HEK293 (cell line): ENCODE measurements at regions not wholly inside any gene's neighbourhood (a gene's known extent, or its start where the extent isn't known, plus 50 kb on each side); places are given as distances from the start of the nearest gene placed in this dataset.

Experiments used
- CTCF ChIA-PET: fragments of 350-600 bp; formaldehyde crosslinking; extraction: SDS; loops from one replicate; lab custom pipeline; 2021; ENCODE audit warnings: antibody characterized with exemption; lab: Yijun Ruan, JAX
- POLR2A ChIA-PET: fragments of 300-600 bp; formaldehyde crosslinking; extraction: SDS; loops from one replicate; lab custom pipeline; 2020; ENCODE audit warnings: antibody characterized with exemption, inconsistent platforms; lab: Yijun Ruan, JAX
- H3K27ac ChIP-seq: fragments of 200-500 bp; sonication (Bioruptor generic); 2 replicates; pipeline ENCODE4 v1.5.1; 2014; ENCODE audit warnings: low read depth, low read length, control low read depth, inconsistent platforms; ENCODE audit errors: extremely low read depth
- H3K36me3 ChIP-seq, 2 experiments: fragments of 200-500 bp in 1 of 2; sonication (Bioruptor generic) in 1 of 2; 1 replicate in 1 of 2; 2 replicates in 1 of 2; pipeline ENCODE4 v1.5.1; 2014 to 2017; ENCODE audit warnings: inconsistent platforms in 2 of 2, low read length in 2 of 2; ENCODE audit not compliant: control insufficient read depth in 2 of 2, insufficient read depth in 1 of 2
- H3K4me1 ChIP-seq: fragments of 200-500 bp; sonication (Bioruptor generic); 2 replicates; pipeline ENCODE4 v1.5.1; 2014; ENCODE audit warnings: mild to moderate bottlenecking, low read length, inconsistent platforms; ENCODE audit not compliant: control insufficient read depth, insufficient read depth
- H3K4me3 ChIP-seq: 2 replicates; pipeline ENCODE4 v1.5.1; 2011; ENCODE audit warnings: low read depth, mild to moderate bottlenecking, control low read depth, low read length, moderate library complexity
- H3K9me3 ChIP-seq: fragments of 200-500 bp; sonication (Bioruptor generic); 2 replicates; pipeline ENCODE4 v1.5.1; 2014; ENCODE audit warnings: low read depth, low read length, inconsistent platforms; ENCODE audit not compliant: control insufficient read depth, insufficient read depth
- BCL6B ChIP-seq: fragments of 450-650 bp; formaldehyde crosslinking; IDR thresholded peaks from 2 replicates; pipeline ENCODE4 v1.5.1; 2017; ENCODE audit warnings: missing biosample characterization, missing genetic modification characterization
- GLI2 ChIP-seq: fragments of 450-650 bp; formaldehyde crosslinking; IDR thresholded peaks from 2 replicates; pipeline ENCODE4; 2017; ENCODE audit warnings: missing biosample characterization, missing genetic modification characterization, low read depth, borderline replicate concordance
- ZNF114 ChIP-seq: fragments of 450-650 bp; formaldehyde crosslinking; IDR thresholded peaks from 2 replicates; pipeline ENCODE4 v1.5.0; 2017; ENCODE audit warnings: missing biosample characterization, missing genetic modification characterization
- ZNF157 ChIP-seq: fragments of 450-650 bp; formaldehyde crosslinking; IDR thresholded peaks from 2 replicates; pipeline ENCODE4 v1.5.1; 2016; ENCODE audit warnings: missing biosample characterization, missing genetic modification characterization
- ZNF223 ChIP-seq: fragments of 450-650 bp; formaldehyde crosslinking; IDR thresholded peaks from 2 replicates; pipeline ENCODE4 v1.5.1; 2016; ENCODE audit warnings: missing biosample characterization, missing genetic modification characterization
- ZNF26 ChIP-seq: fragments of 450-650 bp; formaldehyde crosslinking; IDR thresholded peaks from 2 replicates; pipeline ENCODE4 v1.5.1; 2016; ENCODE audit warnings: missing biosample characterization, missing genetic modification characterization
- ZNF366 ChIP-seq: fragments of 450-650 bp; formaldehyde crosslinking; conservative IDR thresholded peaks from 2 replicates; pipeline ENCODE4 v1.5.1; 2016; ENCODE audit warnings: missing biosample characterization, missing genetic modification characterization
- ZNF513 ChIP-seq: fragments of 450-650 bp; IDR thresholded peaks from 2 replicates; pipeline ENCODE4 v1.5.1; 2018; ENCODE audit warnings: missing biosample characterization, missing genetic modification characterization
- ZNF610 ChIP-seq: fragments of 450-650 bp; formaldehyde crosslinking; IDR thresholded peaks from 2 replicates; pipeline ENCODE4 v1.5.1; 2016; ENCODE audit warnings: missing biosample characterization, missing genetic modification characterization, borderline replicate concordance
- ZNF639 ChIP-seq: fragments of 450-650 bp; formaldehyde crosslinking; IDR thresholded peaks from 2 replicates; pipeline ENCODE4 v1.5.1; 2016; ENCODE audit warnings: missing biosample characterization, missing genetic modification characterization
- ZNF664 ChIP-seq: fragments of 450-650 bp; formaldehyde crosslinking; IDR thresholded peaks from 2 replicates; pipeline ENCODE4 v1.5.1; 2016; ENCODE audit warnings: missing biosample characterization, missing genetic modification characterization
- ZNF707 ChIP-seq: fragments of 450-650 bp; formaldehyde crosslinking; IDR thresholded peaks from 2 replicates; pipeline ENCODE4 v1.5.1; 2016; ENCODE audit warnings: missing biosample characterization, missing genetic modification characterization
- ZSCAN5A ChIP-seq: fragments of 450-650 bp; formaldehyde crosslinking; IDR thresholded peaks from 2 replicates; pipeline ENCODE4 v1.5.1; 2016; ENCODE audit warnings: missing biosample characterization, missing genetic modification characterization

- Histone ChIP-seq H3K27ac (no peak overlapping the region), H3K9me3 (no peaks in the 10 kb centered on the region), H3K4me3 (no peak overlapping the region), H3K4me1 (no peaks in the 10 kb centered on the region), H3K36me3 (no peaks in the 10 kb centered on the region)
- ChIA-PET CTCF (no interaction called here), POLR2A (no interaction called here)
- TF ChIP-seq ZNF610 (tag by site-specific recombination) (no peak), ZNF707 (tag by site-specific recombination) (no peak), ZNF513 (tag by site-specific recombination) (no peak), ZNF223 (no peak), ZNF366 (tag by site-specific recombination) (no peak)
Observed at GRCh38 chr4:96786306-96786705, 946.4 kb downstream of the PDHA2 start.

GRCh38 chr4:96787766-96788165 lies 947.9 kb downstream of the PDHA2 start:
- CTCF ChIA-PET, result no interaction called here
- Histone ChIP-seq H3K36me3 (no peaks in the 10 kb centered on the region), H3K9me3 (no peaks in the 10 kb centered on the region), H3K4me3 (no peak overlapping the region), H3K27ac (no peak overlapping the region), H3K4me1 (no peaks in the 10 kb centered on the region)
- TF ChIP-seq BCL6B (tag by site-specific recombination) (no peak), ZNF26 (tag by site-specific recombination) (no peak), ZNF664 (no peak), GLI2 (tag by site-specific recombination) (no peak), ZNF114 (tag by site-specific recombination) (no peak), ZNF639 (no peak), ZNF157 (tag by site-specific recombination) (no peak)
- POLR2A ChIA-PET, result no interaction called here

GRCh38 chr4:96809563-96809962 lies 969.7 kb downstream of the PDHA2 start:
- ChIA-PET CTCF (no interaction called here), POLR2A (no interaction called here)
- Histone ChIP-seq H3K4me1 (no peaks in the 10 kb centered on the region), H3K27ac (no peak overlapping the region), H3K36me3 (no peaks in the 10 kb centered on the region), H3K9me3 (no peaks in the 10 kb centered on the region), H3K4me3 (no peak overlapping the region)
- no peak for TF ChIP-seq ZSCAN5A (tag by site-specific recombination)
